ENCODE measurements at regions not wholly inside any gene's neighbourhood (a gene's known extent, or its start where the extent isn't known, plus 50 kb on each side); places are given as distances from the start of the nearest gene placed in this dataset.

GRCh38 chr1:208499601-208500000 lies 255.4 kb upstream of the PLXNA2 start:
- peaks cover 57% of the 10 kb centered on the region for H3K27me3 Mint-ChIP-seq

GRCh38 chr1:208500375-208500774 lies 256.2 kb upstream of the PLXNA2 start:
- peaks cover 55% of the 10 kb centered on the region for H3K27me3 Mint-ChIP-seq
- ChIA-PET CTCF (no interaction called here), POLR2A (no interaction called here)
- no peak overlapping the region for H3K4me3 Mint-ChIP-seq
- Histone ChIP-seq H3K4me3 (ENCODE audit: low read length) (no peak overlapping the region), H3K9me3 (ENCODE audit: control insufficient read depth in 1 of 2, insufficient read depth in 1 of 2, low read length in 2 of 2) (peaks cover 0 to 6% of the 10 kb centered on the region in 2 experiments), H3K4me1 (ENCODE audit: insufficient read depth, low read length) (no peaks in the 10 kb centered on the region), H3K27me3 (ENCODE audit: control insufficient read depth in 1 of 2, insufficient read depth in 2 of 2, low read length in 2 of 2) (peaks cover 0 to 2% of the 10 kb centered on the region in 2 experiments), H3K36me3 (ENCODE audit: insufficient read depth, low read length) (no peaks in the 10 kb centered on the region), H3K27ac (ENCODE audit: low read depth in 1 of 2, low read length in 2 of 2) (no peak overlapping the region)
- TF ChIP-seq CTCF (IDR thresholded peaks at IDR 0.05) = no peak
- intact Hi-C loops (cut with DNase I, micrococcal nuclease) = no loop called here
- no peaks in the 10 kb centered on the region for H3K36me3 Mint-ChIP-seq (ENCODE audit: low read depth)
- DNase-seq (no peak), ATAC-seq (ENCODE audit: poor library complexity) (no peak)
- no peaks in the 10 kb centered on the region for H3K4me1 Mint-ChIP-seq (ENCODE audit: low read depth)
- H3K27ac Mint-ChIP-seq = no peak overlapping the region
- H3K9me3 Mint-ChIP-seq = peaks cover 2% of the 10 kb centered on the region

More at GRCh38 chr1:208499601-208500000, 255.4 kb upstream of the PLXNA2 start:
- intact Hi-C loops (cut with DNase I, micrococcal nuclease) = no loop called here
- DNase-seq (no peak), ATAC-seq (ENCODE audit: poor library complexity) (no peak)
- Mint-ChIP-seq H3K9me3 (peaks cover 2% of the 10 kb centered on the region), H3K36me3 (ENCODE audit: low read depth) (no peaks in the 10 kb centered on the region), H3K4me3 (no peak overlapping the region), H3K4me1 (ENCODE audit: low read depth) (no peaks in the 10 kb centered on the region), H3K27ac (no peak overlapping the region)
- TF ChIP-seq CTCF (IDR thresholded peaks at IDR 0.05) = no peak
- H3K27me3 ChIP-seq (ENCODE audit: control insufficient read depth in 1 of 2, insufficient read depth in 2 of 2, low read length in 2 of 2) = peaks cover 0 to 2% of the 10 kb centered on the region in 2 experiments
- H3K27ac ChIP-seq (ENCODE audit: low read depth in 1 of 2, low read length in 2 of 2) = no peak overlapping the region
- ChIA-PET CTCF (no interaction called here), POLR2A (no interaction called here)
- H3K9me3 ChIP-seq (ENCODE audit: control insufficient read depth in 1 of 2, insufficient read depth in 1 of 2, low read length in 2 of 2) = peaks cover 0 to 6% of the 10 kb centered on the region in 2 experiments
- no peak overlapping the region for H3K4me3 ChIP-seq (ENCODE audit: low read length)
- no peaks in the 10 kb centered on the region for H3K4me1 ChIP-seq (ENCODE audit: insufficient read depth, low read length)
- no peaks in the 10 kb centered on the region for H3K36me3 ChIP-seq (ENCODE audit: insufficient read depth, low read length)

- no peak for DNase-seq
- H3K4me3 ChIP-seq (ENCODE audit: low read length) = no peak overlapping the region
- H3K27me3 ChIP-seq (ENCODE audit: control insufficient read depth in 1 of 2, insufficient read depth in 2 of 2, low read length in 2 of 2) = peaks cover 0 to 2% of the 10 kb centered on the region in 2 experiments
- Mint-ChIP-seq H3K4me1 (ENCODE audit: low read depth) (no peaks in the 10 kb centered on the region), H3K27ac (no peak overlapping the region), H3K4me3 (no peak overlapping the region), H3K36me3 (ENCODE audit: low read depth) (no peaks in the 10 kb centered on the region), H3K27me3 (peaks cover 51% of the 10 kb centered on the region), H3K9me3 (peaks cover 2% of the 10 kb centered on the region)
- H3K27ac ChIP-seq (ENCODE audit: low read depth in 1 of 2, low read length in 2 of 2) = no peak overlapping the region
- H3K9me3 ChIP-seq (ENCODE audit: control insufficient read depth in 1 of 2, insufficient read depth in 1 of 2, low read length in 2 of 2) = peaks cover 0 to 5% of the 10 kb centered on the region in 2 experiments
- POLR2A ChIA-PET = no interaction called here
- ATAC-seq (ENCODE audit: poor library complexity) = no peak
- H3K36me3 ChIP-seq (ENCODE audit: insufficient read depth, low read length) = no peaks in the 10 kb centered on the region
- H3K4me1 ChIP-seq (ENCODE audit: insufficient read depth, low read length) = no peaks in the 10 kb centered on the region
- no peak for TF ChIP-seq CTCF (IDR thresholded peaks at IDR 0.05)
- CTCF ChIA-PET = no interaction called here
- intact Hi-C loops (cut with DNase I, micrococcal nuclease) = no loop called here
Measured at GRCh38 chr1:208501542-208501941, 257.4 kb upstream of the PLXNA2 start.
